ENCODE measurements at regions not wholly inside any gene's neighbourhood (a gene's known extent, or its start where the extent isn't known, plus 50 kb on each side); places are given as distances from the start of the nearest gene placed in this dataset.

- H3K4me3 ChIP-seq (ENCODE audit: low read length) = no peak overlapping the region
- no peak for DNase-seq (ENCODE audit: low read depth, low spot score)
These were observed 59.8 kb downstream of the SOX11 start for GRCh38 chr2:5751873-5752482.

- no peak overlapping the region for H3K4me3 ChIP-seq (ENCODE audit: low read length)
- no peak for DNase-seq (ENCODE audit: low read depth, low spot score)
These were observed 64.1 kb downstream of the SOX11 start for GRCh38 chr2:5756272-5756671.

- DNase-seq (ENCODE audit: low read depth, low spot score) = no peak
- no peak overlapping the region for H3K4me3 ChIP-seq (ENCODE audit: low read length)
These were observed 66.2 kb downstream of the SOX11 start for GRCh38 chr2:5758346-5758745.

- H3K4me3 ChIP-seq (ENCODE audit: low read length) = no peak overlapping the region
- no peak for DNase-seq (ENCODE audit: low read depth, low spot score)
These were observed 67.8 kb downstream of the SOX11 start for GRCh38 chr2:5759949-5760348.

GRCh38 chr2:5763531-5763930 lies 71.3 kb downstream of the SOX11 start:
- DNase-seq (ENCODE audit: low read depth, low spot score) = no peak
- H3K4me3 ChIP-seq (ENCODE audit: low read length) = no peak overlapping the region

GRCh38 chr2:5764041-5764440 lies 71.9 kb downstream of the SOX11 start:
- H3K4me3 ChIP-seq (ENCODE audit: low read length) = no peak overlapping the region
- DNase-seq (ENCODE audit: low read depth, low spot score) = no peak

GRCh38 chr2:5766056-5766455 lies 73.9 kb downstream of the SOX11 start:
- H3K4me3 ChIP-seq (ENCODE audit: low read length) = no peak overlapping the region
- no peak for DNase-seq (ENCODE audit: low read depth, low spot score)

- no peak overlapping the region for H3K4me3 ChIP-seq (ENCODE audit: low read length)
- no peak for DNase-seq (ENCODE audit: low read depth, low spot score)
These were observed 74.4 kb downstream of the SOX11 start for GRCh38 chr2:5766561-5766960.

- no peak overlapping the region for H3K4me3 ChIP-seq (ENCODE audit: low read length)
- DNase-seq (ENCODE audit: low read depth, low spot score) = peak; percentile 8
These were observed 84.9 kb downstream of the SOX11 start for GRCh38 chr2:5777131-5777535.

GRCh38 chr2:5781679-5782078 lies 89.5 kb downstream of the SOX11 start:
- DNase-seq (ENCODE audit: low read depth, low spot score) = no peak
- H3K4me3 ChIP-seq (ENCODE audit: low read length) = no peak overlapping the region

- no peak for DNase-seq (ENCODE audit: low read depth, low spot score)
- no peak overlapping the region for H3K4me3 ChIP-seq (ENCODE audit: low read length)
These were observed 89.9 kb downstream of the SOX11 start for GRCh38 chr2:5782103-5782502.

GRCh38 chr2:5788447-5788846 lies 96.3 kb downstream of the SOX11 start:
- H3K4me3 ChIP-seq (ENCODE audit: low read length) = no peak overlapping the region
- DNase-seq (ENCODE audit: low read depth, low spot score) = no peak

- H3K4me3 ChIP-seq (ENCODE audit: low read length) = no peak overlapping the region
- no peak for DNase-seq (ENCODE audit: low read depth, low spot score)
These were observed 99.2 kb downstream of the SOX11 start for GRCh38 chr2:5791371-5791770.

GRCh38 chr2:5794012-5794411 lies 101.8 kb downstream of the SOX11 start:
- no peak overlapping the region for H3K4me3 ChIP-seq (ENCODE audit: low read length)
- no peak for DNase-seq (ENCODE audit: low read depth, low spot score)

GRCh38 chr2:5798084-5798483 lies 105.9 kb downstream of the SOX11 start:
- DNase-seq (ENCODE audit: low read depth, low spot score) = no peak
- H3K4me3 ChIP-seq (ENCODE audit: low read length) = no peak overlapping the region

GRCh38 chr2:5799348-5799747 lies 107.2 kb downstream of the SOX11 start:
- no peak overlapping the region for H3K4me3 ChIP-seq (ENCODE audit: low read length)
- DNase-seq (ENCODE audit: low read depth, low spot score) = no peak

- DNase-seq (ENCODE audit: low read depth, low spot score) = no peak
- H3K4me3 ChIP-seq (ENCODE audit: low read length) = no peak overlapping the region
These were observed 111.4 kb downstream of the SOX11 start for GRCh38 chr2:5803547-5803946.

GRCh38 chr2:5818961-5819600 lies 126.9 kb downstream of the SOX11 start:
- DNase-seq (ENCODE audit: low read depth, low spot score) = no peak
- H3K4me3 ChIP-seq (ENCODE audit: low read length) = no peak overlapping the region

GRCh38 chr2:5824126-5824525 lies 131.9 kb downstream of the SOX11 start:
- H3K4me3 ChIP-seq (ENCODE audit: low read length) = no peak overlapping the region
- DNase-seq (ENCODE audit: low read depth, low spot score) = no peak

- no peak overlapping the region for H3K4me3 ChIP-seq (ENCODE audit: low read length)
- DNase-seq (ENCODE audit: low read depth, low spot score) = no peak
These were observed 133.5 kb downstream of the SOX11 start for GRCh38 chr2:5825686-5826085.

- no peak overlapping the region for H3K4me3 ChIP-seq (ENCODE audit: low read length)
- DNase-seq (ENCODE audit: low read depth, low spot score) = no peak
These were observed 134.9 kb downstream of the SOX11 start for GRCh38 chr2:5826979-5827655.

All from Jurkat, Clone E6-1 (cell line).